Activated CD4-positive, alpha-beta memory T cell treated with anti-CD3 and anti-CD28 coated beads for 36 hours (primary cell): ENCODE measurements at regions not wholly inside any gene's neighbourhood (a gene's known extent, or its start where the extent isn't known, plus 50 kb on each side); places are given as distances from the start of the nearest gene placed in this dataset.
"Not testable (repeated sequence)": the region's sequence is repeated elsewhere in the genome, so short reads cannot be mapped to it uniquely, and the experiment has no call there.

Experiments used
- CTCF ChIA-PET: fragments of 350-600 bp; sonication (Branson Sonifier 250); formaldehyde crosslinking; loops from one replicate; lab custom pipeline; 2021; ENCODE audit warnings: antibody characterized with exemption, inconsistent platforms; lab: Charles Lee
- POLR2A ChIA-PET: fragments of 350-600 bp; sonication (Branson Sonifier 250); formaldehyde crosslinking; loops from one replicate; lab custom pipeline; 2021; ENCODE audit warnings: antibody characterized with exemption; lab: Charles Lee
- DNase-seq: peaks from one replicate; pipeline ENCODE4 v3.0.0-alpha.2; 2020
- H3K27ac Mint-ChIP-seq: one replicate; pipeline ENCODE4 v1.8.0; 2021; ENCODE audit warnings: mixed read lengths
- H3K27me3 Mint-ChIP-seq: one replicate; pipeline ENCODE4 v1.8.0; 2021; ENCODE audit warnings: mixed read lengths
- H3K36me3 Mint-ChIP-seq: one replicate; pipeline ENCODE4 v1.8.0; 2021; ENCODE audit warnings: mixed read lengths
- H3K4me1 Mint-ChIP-seq: one replicate; pipeline ENCODE4 v1.8.0; 2021; ENCODE audit warnings: low read depth, mixed read lengths
- H3K4me3 Mint-ChIP-seq: one replicate; pipeline ENCODE4 v1.8.0; 2021; ENCODE audit warnings: mild to moderate bottlenecking, mixed read lengths
- H3K9me3 Mint-ChIP-seq: one replicate; pipeline ENCODE4 v1.8.0; 2021; ENCODE audit warnings: mixed read lengths
- intact Hi-C: fragments of 100-400 bp; cut with micrococcal nuclease; formaldehyde crosslinking; loops from one replicate; pipeline ENCODE4 v1.15.1; 2023

DNA sequence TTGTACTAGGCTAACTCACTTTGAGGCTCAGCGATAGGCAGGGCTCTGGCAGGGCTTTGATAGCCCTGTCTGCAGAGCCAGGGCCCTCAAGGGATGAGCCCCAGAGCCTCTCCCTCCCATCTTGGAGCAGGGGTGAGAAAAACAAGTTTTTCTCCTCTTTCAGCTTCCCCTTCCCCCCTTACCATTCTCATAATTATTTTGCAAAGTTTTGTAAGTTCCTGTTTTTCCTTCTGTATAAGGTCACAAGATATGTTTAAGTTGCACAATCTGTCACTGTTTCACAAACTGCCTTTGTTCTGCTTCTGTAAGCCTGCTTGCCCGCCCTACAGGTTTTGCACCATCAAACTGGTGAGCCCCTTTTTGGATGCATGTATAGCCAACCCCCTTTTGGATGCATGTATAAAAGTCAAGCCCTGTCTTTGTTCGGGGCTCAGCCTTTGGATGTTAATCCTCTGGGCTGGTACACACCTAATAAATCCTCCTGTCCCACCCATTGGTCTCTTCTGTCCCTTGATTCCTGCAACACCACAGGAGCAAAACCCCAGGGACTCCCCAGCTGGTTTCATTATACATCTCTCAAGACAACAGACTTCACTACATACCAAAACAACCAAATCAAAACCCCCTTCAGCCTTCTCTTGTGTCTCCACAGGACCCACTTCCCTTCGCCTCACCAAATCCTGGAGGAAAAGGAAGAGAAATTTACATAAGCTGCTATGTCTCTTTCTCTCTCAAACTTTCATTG lies 52.5 kb upstream of the RESF1 start:
- peaks cover 26% of the 10 kb centered on the region for H3K9me3 Mint-ChIP-seq
- POLR2A ChIA-PET, result no interaction called here
- H3K4me3 Mint-ChIP-seq, result no peak overlapping the region
- peaks cover 18% of the 10 kb centered on the region for H3K36me3 Mint-ChIP-seq
- intact Hi-C loops, result no loop called here
- H3K4me1 Mint-ChIP-seq, result peaks cover 12% of the 10 kb centered on the region
- no peaks in the 10 kb centered on the region for H3K27me3 Mint-ChIP-seq
- CTCF ChIA-PET, result no interaction called here
- no peak for DNase-seq
- peak overlapping the region; percentile 28 for H3K27ac Mint-ChIP-seq

DNA sequence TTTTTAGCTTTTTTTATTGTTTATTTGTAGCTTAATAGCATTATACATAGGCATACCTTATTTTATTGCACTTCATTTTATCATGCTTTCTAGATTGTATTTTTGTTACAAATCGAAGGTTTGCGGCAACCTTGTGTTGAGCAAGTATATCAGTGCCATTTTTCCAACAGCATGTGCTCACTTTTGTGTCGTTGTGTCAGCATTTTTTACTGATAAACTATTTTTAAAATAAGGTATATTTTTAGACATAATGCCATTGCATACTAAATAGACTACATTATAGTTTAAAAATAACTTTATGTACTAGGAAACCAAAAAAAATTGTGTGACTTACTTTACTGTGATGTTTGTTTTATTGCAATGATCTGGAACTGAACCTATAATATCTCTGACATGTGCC lies 56.2 kb upstream of the RESF1 start:
- intact Hi-C loops, result no loop called here
- peaks cover 29% of the 10 kb centered on the region for H3K4me1 Mint-ChIP-seq
- H3K27ac Mint-ChIP-seq, result no peak overlapping the region
- H3K36me3 Mint-ChIP-seq, result peaks cover 27% of the 10 kb centered on the region
- no peaks in the 10 kb centered on the region for H3K27me3 Mint-ChIP-seq
- CTCF ChIA-PET, result no interaction called here
- POLR2A ChIA-PET, result no interaction called here
- peaks cover 31% of the 10 kb centered on the region for H3K9me3 Mint-ChIP-seq
- no peak for DNase-seq
- no peak overlapping the region for H3K4me3 Mint-ChIP-seq

DNA sequence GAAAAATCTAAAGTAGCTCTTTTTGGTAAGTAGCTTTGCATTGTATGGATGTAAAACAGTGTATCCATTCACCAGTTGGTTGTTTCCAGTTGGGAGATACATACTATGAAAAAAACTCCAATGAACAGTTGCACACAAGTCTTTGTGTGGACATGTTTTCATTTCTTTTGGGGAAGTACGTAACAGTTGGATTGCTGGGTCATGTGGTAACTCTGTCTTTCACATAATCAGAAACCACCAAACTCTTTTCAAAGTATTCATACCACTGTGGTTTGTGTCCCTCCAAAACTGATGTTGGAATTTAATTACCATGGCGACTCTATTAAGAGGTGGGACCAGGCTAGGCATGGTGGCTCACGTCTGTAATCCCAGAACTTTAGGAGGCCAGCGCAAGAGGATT lies 58.9 kb upstream of the RESF1 start:
- Mint-ChIP-seq H3K27me3 (no peaks in the 10 kb centered on the region), H3K4me1 (peaks cover 40% of the 10 kb centered on the region), H3K27ac (no peak overlapping the region), H3K9me3 (peaks cover 33% of the 10 kb centered on the region), H3K36me3 (peaks cover 31% of the 10 kb centered on the region), H3K4me3 (no peak overlapping the region)
- DNase-seq, result no peak
- ChIA-PET POLR2A (interaction anchor here (1.1 kb wide), 1 partner anchor 17 kb away, joined by 3 read pairs; no protein-coding TSS in a partner anchor), CTCF (no interaction called here)
- intact Hi-C loops, result no loop called here

DNA sequence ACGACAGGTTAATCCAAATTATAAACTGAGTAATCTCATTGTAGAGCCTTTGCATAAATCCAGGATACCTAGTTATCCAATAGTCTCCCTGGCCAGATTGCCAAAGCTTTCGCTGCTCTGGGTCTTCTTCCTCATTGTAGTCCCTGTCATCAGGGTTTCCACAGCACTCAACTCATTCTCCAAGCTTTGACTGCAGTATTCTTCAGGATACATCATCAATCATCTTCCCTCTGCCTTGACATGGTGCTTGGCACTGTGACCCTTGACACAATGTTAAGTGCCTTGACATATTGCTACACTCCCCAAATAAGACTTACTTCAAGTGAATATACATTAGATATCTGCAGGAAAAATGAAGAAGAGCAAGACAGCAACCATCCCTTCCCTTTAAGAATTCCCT lies 60.1 kb upstream of the RESF1 start:
- no peak overlapping the region for H3K4me3 Mint-ChIP-seq
- H3K9me3 Mint-ChIP-seq, result peaks cover 43% of the 10 kb centered on the region
- no peak for DNase-seq
- ChIA-PET CTCF (no interaction called here), POLR2A (no interaction called here)
- H3K27me3 Mint-ChIP-seq, result no peaks in the 10 kb centered on the region
- intact Hi-C loops, result loop anchor here (5.0 kb wide), 2 partner anchors 37 to 217 kb away; no protein-coding TSS in a partner anchor
- peaks cover 40% of the 10 kb centered on the region for H3K36me3 Mint-ChIP-seq
- H3K27ac Mint-ChIP-seq, result no peak overlapping the region
- H3K4me1 Mint-ChIP-seq, result peaks cover 49% of the 10 kb centered on the region

DNA sequence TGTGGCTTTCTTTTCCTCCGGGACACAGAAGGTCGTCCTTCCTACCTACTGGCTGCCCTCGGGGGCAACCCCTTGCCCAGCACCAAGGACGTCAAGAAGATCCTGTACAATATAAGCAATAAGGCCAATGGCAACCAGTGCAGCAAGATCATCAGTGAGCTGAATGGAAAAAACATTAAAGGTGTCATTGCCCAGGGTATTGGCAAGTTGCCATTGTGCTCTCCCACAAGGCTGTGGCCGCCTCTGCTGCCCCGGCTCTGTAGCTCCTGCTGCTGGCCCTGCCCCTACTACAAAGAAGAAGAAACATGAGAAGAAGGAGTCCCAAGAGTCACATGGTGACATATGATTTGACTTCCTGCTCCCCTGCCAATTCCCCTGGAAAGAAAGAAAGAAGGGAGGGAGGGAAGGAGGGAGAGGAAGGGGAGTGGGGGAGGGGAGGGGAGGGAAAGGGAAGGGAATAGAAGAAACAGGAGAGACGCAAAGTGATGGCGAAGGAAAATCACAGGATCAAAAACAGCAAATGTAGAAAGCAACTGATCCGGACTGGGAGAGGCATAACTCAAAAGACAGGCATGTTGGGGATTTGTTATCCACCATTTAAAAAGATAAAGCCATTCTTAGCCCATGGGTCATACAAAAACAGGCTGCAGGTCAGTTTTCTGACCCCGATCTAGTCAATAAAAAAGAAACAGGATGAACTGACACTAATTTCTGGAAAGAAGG lies 61.3 kb upstream of the RESF1 start:
- peaks cover 53% of the 10 kb centered on the region for H3K9me3 Mint-ChIP-seq
- intact Hi-C loops, result loop anchor here (2.0 to 5.0 kb wide), 5 partner anchors 36 to 216 kb away; partner anchors contain the start of genes AMN1 and RESF1
- H3K36me3 Mint-ChIP-seq, result peaks cover 45% of the 10 kb centered on the region
- ChIA-PET CTCF (no interaction called here), POLR2A (no interaction called here)
- peak; percentile 53 for DNase-seq
- H3K27ac Mint-ChIP-seq, result peak overlapping the region; percentile 95
- H3K4me1 Mint-ChIP-seq, result peaks cover 49% of the 10 kb centered on the region
- peak overlapping the region; percentile 14 for H3K4me3 Mint-ChIP-seq
- H3K27me3 Mint-ChIP-seq, result no peaks in the 10 kb centered on the region

DNA sequence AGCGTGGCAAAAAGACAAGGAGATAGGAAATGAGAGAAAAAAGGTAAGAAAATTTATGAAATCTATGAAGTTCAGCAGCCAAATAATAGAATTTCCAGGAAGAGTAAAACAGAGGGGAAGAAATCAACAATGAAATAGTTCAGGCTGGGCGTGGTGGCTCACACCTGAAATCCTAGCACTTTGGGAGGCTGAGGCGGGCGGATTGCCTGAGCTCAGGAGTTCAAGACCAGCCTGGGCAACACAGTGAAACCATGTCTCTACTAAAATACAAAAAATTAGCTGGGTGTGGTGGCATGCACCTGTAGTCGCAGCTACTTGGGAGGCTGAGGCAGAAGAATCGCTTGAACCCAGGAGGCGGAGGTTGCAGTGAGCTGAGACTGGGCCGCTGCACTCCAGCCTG lies 62.1 kb upstream of the RESF1 start:
- peaks cover 53% of the 10 kb centered on the region for H3K4me1 Mint-ChIP-seq

DNA sequence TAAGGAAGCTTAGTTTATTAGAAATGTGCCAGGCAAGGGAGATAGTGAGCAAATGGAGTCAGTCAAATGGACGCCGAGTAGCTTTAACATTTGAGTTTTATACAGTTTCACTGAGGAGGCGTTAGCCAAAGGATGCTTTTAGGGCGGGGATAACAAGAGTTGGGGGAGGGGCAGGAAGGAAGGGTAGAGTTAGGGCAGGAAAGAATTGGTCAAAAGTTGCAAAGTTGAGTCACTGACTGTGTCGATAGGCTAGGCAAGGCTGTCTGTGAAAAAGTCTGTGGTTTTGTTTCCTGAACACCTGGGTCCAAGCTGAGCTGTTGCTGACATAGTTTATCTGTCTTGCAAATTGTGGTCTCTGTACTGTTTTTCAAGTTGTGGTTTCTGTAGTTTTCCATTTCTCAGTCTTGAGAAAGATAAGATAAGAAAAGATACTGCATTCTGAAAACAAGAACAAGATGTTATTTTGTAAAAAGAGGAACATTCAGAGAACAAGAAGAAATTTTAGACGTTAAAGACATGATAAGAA lies 62.6 kb upstream of the RESF1 start:
- Mint-ChIP-seq H3K4me3 (peak overlapping the region; percentile 52), H3K27me3 (no peaks in the 10 kb centered on the region), H3K36me3 (peaks cover 53% of the 10 kb centered on the region), H3K9me3 (peaks cover 58% of the 10 kb centered on the region), H3K27ac (peak overlapping the region; percentile 95), H3K4me1 (peaks cover 54% of the 10 kb centered on the region)
- intact Hi-C loops, result loop anchor here (1.0 to 5.0 kb wide), 17 partner anchors 21 to 575 kb away; partner anchors contain the start of genes AMN1, ETFBKMT and RESF1
- ChIA-PET POLR2A (interaction anchor here (0.7 to 2.0 kb wide), 10 partner anchors 22 to 214 kb away, joined by 3 to 8 read pairs (median 4); partner anchors contain the start of genes AMN1 and RESF1), CTCF (interaction anchor here (0.6 to 1.4 kb wide), 4 partner anchors 13 to 88 kb away, joined by 3 read pairs; no protein-coding TSS in a partner anchor)
- peak; percentile 92 for DNase-seq

More for the DNA sequence above, 62.1 kb upstream of the RESF1 start:
- not testable (repeated sequence) for H3K27me3 Mint-ChIP-seq, DNase-seq
- ChIA-PET POLR2A (interaction anchor here (1.2 to 2.0 kb wide), 3 partner anchors 88 to 168 kb away, joined by 5 to 8 read pairs (median 5); partner anchors contain the start of gene AMN1), CTCF (interaction anchor here (1.4 kb wide), 1 partner anchor 88 kb away, joined by 3 read pairs; no protein-coding TSS in a partner anchor)
- H3K9me3 Mint-ChIP-seq, result peaks cover 57% of the 10 kb centered on the region
- intact Hi-C loops, result loop anchor here (2.0 to 5.0 kb wide), 5 partner anchors 35 to 215 kb away; partner anchors contain the start of genes AMN1 and RESF1
- peak overlapping the region; percentile 52 for H3K4me3 Mint-ChIP-seq
- H3K27ac Mint-ChIP-seq, result peak overlapping the region; percentile 95
- peaks cover 52% of the 10 kb centered on the region for H3K36me3 Mint-ChIP-seq

DNA sequence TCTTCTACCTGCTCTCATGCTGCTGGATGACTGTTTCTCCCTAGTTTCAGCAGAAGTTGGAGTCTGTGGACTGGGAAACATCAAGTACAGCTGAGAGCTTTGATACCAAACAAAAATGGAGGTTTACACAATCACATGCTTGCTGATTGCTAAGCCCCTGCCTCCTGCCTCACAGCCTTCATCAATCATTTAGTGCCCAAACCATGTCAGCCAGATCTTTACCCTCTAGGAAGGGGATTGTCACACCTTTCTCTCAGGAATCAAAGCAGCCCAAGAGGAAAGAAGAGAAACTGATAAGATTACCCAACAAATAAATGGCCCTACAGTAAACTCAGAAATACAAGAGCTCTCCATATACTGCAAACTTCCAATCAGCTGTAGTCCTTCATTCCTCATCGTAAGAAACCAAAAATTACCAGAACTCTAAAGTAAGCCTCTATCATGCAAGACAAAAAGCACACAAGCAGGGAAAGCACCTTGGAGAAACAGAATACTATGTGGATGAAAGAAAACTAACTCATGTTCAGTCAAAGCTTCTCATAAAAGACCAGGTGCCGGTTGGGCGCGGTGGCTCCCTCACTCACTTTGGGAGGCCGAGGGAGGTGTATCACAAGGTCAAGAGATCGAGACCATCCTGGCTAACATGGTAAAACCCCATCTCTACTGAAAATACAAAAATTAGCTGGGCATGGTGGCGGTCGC lies 63.6 kb upstream of the RESF1 start:
- Mint-ChIP-seq H3K27me3 (no peaks in the 10 kb centered on the region), H3K36me3 (peaks cover 53% of the 10 kb centered on the region), H3K27ac (peak overlapping the region; percentile 95), H3K9me3 (peaks cover 58% of the 10 kb centered on the region), H3K4me3 (peak overlapping the region; percentile 52), H3K4me1 (peaks cover 61% of the 10 kb centered on the region)
- intact Hi-C loops, result loop anchor here (1.0 to 5.0 kb wide), 17 partner anchors 20 to 574 kb away; partner anchors contain the start of genes AMN1, ETFBKMT and RESF1
- ChIA-PET CTCF (interaction anchor here (0.6 to 1.4 kb wide), 6 partner anchors 14 to 89 kb away, joined by 3 read pairs; no protein-coding TSS in a partner anchor), POLR2A (interaction anchor here (0.6 to 2.0 kb wide), 13 partner anchors 21 to 213 kb away, joined by 3 to 8 read pairs (median 4); partner anchors contain the start of genes AMN1 and RESF1)
- no peak for DNase-seq

DNA sequence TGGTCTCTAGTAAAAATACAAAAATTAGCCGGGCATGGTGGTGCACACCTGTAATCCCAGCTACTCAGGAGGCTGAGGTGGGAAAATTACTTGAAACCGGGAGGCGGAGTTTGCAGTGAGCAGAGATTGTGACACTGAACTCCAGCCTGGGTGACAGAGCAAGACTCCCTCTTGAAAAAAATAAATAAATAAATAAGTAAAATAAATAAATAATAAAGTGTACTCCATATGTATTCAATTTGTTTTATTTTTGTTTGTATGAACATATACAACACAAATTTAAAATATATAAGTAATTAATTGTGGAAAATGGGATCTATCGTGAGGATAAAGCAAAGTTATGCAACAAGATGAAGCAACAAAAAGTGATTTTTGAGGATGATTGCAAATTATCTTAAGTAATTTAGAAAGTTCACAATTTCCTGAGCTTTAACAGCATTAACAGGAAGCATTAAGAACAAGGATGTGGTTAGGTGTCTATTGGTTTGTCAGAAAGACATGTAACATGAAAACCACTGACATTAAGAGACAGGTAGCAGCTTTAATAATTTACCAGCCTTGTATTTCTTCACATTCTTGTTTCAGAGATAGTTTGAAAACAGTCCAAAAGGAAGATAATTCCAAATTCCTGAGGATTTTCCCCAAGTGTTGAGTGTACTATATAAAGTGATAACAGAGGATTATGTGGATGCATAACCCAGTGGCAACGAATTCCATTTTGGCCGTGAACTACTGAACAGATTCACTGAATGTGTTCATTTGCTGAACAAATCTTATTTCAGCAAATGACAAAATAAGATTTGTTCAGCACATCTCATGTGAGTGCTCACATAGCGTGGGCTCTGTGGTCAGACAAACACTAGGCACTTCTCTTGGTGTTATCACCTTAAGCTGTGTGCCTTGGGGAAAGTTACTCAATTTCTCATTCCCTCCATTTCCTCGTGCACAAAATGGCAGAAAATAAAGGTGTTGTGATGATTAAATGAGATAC lies 68.6 kb upstream of the RESF1 start:
- intact Hi-C loops, result no loop called here
- Mint-ChIP-seq H3K9me3 (peaks cover 64% of the 10 kb centered on the region), H3K27ac (peak overlapping the region; percentile 77), H3K36me3 (peaks cover 57% of the 10 kb centered on the region), H3K27me3 (no peaks in the 10 kb centered on the region), H3K4me1 (peaks cover 43% of the 10 kb centered on the region), H3K4me3 (peak overlapping the region; percentile 35)
- peak; percentile 31 for DNase-seq
- ChIA-PET CTCF (no interaction called here), POLR2A (no interaction called here)

DNA sequence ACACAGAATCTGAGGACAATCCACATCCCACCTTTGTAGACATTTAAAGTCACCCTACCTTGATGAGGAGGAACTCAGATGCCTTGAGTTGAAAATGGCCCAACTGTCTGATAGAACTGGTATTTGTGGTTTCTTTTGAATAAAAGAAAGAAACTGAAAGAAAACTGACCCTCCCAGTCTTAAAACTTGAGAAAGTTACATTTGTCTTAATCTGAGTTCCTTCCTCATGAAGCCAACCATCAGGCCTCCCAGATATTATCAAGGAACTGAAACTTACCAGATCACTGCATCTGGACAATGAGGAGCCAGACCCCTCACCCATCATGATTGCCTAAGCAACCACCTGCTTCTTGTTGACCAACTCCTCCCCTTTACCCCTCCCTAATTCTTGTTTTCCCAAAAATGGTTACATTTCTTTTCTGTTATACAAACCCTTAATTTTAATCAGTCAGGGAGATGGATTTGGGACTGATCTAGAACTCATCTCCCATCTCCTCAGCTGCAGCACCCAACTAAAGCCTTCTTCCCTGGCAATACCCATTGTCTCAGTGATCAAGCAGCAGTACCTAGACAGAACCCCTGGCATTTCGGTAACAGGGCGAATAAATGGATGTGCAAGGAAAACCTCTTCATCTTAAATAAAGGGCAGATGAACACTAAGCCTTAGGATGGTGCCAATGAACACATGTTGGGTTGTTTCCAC lies 72.0 kb upstream of the RESF1 start:
- Mint-ChIP-seq H3K36me3 (peaks cover 41% of the 10 kb centered on the region), H3K4me3 (no peak overlapping the region), H3K27me3 (no peaks in the 10 kb centered on the region), H3K9me3 (peaks cover 55% of the 10 kb centered on the region), H3K27ac (peak overlapping the region; percentile 39), H3K4me1 (peaks cover 29% of the 10 kb centered on the region)
- DNase-seq, result no peak
- CTCF ChIA-PET, result no interaction called here
- intact Hi-C loops, result no loop called here
- POLR2A ChIA-PET, result no interaction called here
